CD4-positive, alpha-beta T cell treated with Interferon gamma for 1 hour (primary cell): ENCODE measurements at regions not wholly inside any gene's neighbourhood (a gene's known extent, or its start where the extent isn't known, plus 50 kb on each side); places are given as distances from the start of the nearest gene placed in this dataset.

Experiments used
- DNase-seq: peaks from one replicate; pipeline ENCODE4 v3.0.0-alpha.2; 2020

DNA sequence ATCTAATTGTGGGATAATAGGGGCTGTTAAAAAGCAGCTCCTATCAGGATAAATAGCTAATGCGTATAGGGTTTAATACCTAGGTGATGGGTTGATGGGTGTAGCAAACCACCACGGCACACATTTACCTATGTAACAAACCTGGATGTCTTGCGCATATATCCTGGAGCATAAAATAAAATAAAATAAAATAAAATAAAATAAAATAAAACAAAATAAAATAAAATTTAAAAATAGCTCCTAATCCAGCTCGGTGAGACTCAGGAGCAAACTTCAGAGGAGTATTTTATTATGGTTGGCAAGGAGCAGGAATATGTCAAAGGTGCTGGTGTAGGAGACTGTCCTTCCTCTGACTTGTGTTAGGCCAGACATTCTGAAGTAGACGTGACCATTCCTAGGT lies 721.0 kb downstream of the BCL11B start:
- DNase-seq = no peak

DNA sequence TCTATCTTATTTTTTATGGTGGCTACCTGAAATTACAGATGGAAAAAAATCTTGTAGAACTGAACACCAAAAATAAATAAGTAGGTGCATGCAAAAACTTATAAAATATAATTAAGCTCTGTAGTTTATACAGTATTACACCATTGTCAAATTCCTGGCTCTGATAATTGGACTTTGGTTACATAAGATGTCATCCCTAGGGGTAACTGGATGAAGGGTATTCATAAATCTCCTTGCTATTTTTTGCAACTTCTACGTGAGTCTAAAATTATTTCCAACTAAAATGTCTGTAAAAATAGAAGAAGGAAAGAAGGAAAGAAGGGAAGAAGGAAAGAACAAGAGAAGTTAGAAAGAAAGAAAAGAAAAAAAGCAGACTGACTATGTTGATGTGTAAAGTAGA lies 716.6 kb downstream of the BCL11B start:
- no peak for DNase-seq

DNA sequence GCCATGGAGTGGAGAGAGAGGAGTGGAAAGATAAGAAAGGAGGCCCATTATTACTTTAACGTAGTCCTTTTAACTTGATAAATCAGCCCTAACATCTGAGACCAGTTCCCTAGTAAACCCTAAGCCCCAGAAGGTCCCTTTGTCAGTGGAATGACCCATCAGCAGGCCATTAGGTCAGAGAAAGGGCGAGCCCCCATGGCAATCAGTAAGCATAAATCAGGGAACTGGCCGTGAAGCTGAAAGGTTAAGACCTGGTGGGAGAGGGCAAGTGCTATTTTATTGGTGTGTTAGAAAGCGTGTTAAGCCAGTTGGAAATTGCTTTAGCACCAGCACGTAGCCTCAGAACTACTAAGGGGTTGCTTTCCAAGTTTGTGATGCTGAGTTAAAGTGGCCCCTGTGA lies 708.0 kb downstream of the BCL11B start:
- no peak for DNase-seq

DNA sequence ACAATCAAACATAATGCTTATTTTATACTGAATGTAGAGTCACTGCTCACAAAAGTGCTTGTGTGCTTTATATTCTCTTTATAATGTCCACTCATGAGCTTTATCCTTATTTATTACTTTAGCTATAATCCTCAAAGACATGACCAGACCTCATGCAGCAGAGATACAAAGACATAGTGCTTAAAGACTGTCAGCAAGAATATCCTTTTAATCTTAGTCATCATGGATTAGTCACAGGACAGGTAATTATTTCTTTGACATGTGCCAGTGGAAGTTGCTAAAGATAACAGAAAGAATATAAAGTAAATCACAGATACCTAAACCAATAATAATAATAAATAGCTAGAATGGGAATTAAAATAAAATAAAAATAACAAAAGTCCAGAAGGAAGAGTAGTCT lies 707.5 kb downstream of the BCL11B start:
- DNase-seq = no peak

DNA sequence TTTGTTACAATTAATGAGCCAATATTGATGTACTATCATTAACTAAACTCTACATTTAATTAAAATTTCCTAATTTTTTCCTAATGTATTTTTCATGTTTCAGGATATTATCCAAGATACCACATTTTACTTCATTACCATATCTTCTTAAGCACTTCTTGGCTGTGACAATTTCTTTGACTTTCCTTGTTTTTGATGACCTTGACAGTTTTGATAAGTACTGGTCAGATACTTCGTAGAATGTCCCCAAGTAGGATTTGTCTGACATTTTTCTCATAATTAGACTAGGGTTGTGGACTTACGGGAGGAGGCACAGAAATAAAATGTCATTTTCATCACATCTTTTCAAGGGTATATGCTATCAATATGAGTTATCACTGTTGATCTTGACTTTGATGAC lies 700.9 kb downstream of the BCL11B start:
- no peak for DNase-seq

DNA sequence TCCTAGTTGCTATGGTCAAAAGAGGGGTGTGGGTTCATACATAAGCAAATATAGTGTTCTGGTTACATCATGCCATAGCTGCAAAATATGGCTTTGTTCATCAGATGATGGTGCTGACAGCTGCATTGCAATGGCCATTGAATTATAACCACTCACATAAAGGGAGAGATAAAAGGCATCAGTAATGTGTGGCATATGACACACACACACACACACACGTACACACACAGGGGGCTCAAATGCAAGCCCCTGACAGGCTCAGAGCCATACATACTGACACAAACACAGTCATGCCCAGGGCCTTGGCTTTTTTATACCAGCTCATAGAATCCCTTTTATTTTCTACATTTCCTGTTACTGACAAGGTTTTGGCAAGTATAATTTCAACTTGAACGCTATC lies 698.9 kb downstream of the BCL11B start:
- no peak for DNase-seq

DNA sequence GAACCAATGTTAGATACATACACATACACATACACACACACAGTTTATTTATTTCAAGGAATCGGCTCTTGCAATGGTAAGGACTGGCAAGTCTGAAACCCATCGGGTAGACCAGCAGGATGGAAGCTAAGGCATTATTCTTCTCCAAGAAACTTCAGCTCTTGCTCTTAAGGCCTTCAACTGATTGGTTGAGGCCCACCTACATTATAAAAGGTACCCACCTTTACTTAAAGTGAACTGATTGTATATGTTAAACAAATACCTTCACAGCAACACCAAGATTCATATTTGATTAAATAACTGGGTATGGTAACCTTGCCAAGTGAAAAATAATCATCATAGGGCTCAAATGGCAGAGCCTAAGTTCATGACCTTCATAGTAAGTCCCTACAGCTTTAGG lies 695.5 kb downstream of the BCL11B start:
- DNase-seq = no peak

DNA sequence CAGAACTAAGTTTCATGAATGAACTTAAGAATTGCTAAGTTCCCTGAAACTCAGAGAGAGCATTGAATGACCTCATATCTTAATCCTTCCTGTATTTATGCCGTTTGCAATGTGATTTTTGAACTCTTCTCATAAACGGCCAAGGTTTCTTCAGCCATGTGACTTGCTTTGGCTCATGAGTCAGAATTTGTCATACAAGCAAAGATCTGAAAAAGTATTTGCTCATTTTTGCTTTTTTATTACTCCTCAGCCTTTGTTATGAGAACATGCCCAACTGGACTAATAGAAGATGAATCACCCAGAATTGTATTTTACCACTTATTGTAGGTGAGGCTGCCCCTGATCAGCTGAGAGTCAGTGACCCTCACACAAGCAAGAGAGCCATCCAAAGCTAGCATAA lies 693.8 kb downstream of the BCL11B start:
- DNase-seq = no peak

DNA sequence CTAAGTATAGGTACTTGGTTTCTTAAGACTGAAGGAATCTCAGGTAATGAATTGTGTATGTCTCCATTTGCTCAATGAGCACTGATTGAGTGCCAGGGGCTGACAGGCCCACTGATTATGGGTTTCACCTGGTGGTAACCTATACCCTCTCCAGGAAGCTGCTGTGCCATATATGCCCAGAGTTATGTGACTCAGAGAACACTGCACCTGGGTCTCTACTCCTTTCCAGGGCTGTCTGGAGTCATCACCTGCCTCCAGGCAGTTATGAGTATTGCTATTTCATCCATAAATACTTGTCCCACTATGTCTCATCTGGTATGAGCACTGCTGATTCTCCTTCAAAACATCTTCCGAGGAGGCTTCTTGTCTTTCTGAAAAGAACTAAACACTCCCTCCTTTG lies 692.9 kb downstream of the BCL11B start:
- no peak for DNase-seq

DNA sequence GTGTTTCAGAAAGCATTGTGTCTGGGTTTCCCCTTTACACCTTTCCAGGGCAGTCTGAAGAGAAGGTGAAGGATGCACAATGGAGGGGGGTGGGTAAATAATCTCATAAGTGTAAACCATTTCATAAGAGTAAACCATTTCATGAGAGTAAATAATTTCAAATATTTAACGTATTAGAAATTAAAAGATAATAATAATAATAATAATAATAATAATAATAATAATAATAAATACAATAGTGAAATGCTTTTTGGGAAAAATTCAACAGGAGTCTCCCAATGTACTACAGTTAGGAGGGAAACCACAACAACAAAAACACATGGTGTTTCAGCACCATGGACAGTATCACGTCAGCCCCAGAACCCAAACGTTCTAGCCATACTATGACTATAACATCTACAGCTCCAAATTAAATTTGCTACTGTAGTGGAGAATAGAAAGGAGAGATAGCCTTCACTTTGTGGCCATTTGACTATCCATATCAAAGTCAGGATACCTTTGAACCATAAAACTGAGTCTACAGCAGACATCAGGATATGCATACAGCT lies 691.8 kb downstream of the BCL11B start:
- no peak for DNase-seq

DNA sequence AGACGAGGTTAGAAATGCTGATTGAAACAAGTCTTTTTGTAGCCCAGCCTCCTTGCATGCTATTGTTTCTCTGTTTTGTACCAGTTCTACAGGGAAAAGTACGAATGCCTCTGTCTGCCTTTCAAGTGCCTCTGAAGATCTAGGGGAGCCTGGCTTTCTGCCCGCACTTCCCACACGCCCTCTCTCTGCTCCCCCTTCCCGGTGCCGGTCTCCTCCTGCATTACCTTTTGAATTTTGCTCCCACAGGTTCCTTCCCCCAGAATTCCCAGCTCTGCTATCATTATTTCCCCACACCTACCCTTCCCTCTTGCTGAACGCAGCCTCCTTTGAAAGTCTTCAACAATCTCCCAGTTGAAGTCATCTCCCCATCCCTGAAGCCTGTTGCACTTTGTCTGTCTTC lies 689.7 kb downstream of the BCL11B start:
- no peak for DNase-seq

DNA sequence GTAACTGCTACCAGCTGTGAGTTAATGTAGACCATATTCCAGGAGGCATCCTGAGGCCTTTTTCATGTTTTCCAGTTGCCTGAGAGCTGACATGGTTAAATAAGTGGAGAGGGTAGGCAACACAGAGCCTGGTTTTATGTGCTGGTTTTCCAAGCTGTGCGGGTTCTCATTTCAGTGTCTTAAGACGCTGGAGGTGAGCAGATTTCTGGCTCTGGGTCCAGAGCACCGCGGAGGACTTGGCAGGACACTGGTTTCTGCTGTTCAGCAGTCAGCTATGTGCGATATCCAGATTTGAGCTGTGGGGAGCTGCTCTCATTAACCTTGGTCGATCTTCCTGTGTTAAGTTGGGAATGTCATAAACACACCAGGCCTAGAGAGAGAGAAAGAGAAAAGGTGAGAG lies 680.8 kb downstream of the BCL11B start:
- no peak for DNase-seq

DNA sequence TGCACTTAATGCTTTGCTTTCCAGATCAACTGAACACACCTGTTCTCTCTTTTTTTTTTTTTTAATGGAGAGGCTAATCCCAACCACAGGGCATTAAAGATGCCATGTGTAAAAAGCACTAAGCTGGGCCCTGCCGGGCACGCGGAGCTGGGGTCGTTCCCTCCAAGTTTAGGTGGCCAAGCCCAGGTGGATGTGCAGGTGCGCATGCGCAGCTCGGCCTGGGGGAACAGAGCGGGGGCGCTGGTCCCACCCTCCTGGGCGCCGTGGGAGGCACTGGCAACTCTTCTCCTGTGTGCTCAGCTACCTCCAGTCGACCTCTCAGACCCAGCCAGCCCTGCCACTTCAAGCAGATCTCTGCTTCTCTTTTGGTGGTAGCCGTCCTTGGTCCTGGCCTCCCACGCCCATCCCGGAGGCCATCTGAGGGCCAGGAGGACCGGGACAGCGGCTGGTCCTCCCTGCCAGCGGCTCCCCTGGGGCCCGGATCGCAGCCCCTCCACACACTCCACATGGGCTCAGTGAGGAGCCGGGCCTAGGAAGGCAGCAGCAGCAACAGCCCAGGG lies 679.3 kb downstream of the BCL11B start:
- no peak for DNase-seq

DNA sequence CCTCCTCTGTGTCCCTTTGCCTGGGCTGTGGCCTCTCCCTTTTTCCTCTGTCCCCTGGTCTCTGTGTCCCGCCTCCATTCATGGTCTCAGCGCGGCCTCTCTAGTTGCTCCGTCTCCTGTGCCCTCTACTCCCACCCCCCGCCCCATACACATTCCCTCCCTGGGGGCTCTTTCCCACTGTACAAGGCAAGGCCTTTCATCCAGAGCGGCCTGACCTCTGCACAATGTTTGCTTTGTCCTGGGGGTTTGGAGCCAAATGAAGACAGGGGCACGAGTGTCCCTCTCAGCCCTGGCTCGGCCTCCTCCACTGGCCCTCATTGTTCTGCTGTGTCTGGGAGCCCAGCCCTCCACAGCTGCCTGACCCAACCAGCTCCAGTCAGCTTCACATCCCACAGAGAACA lies 678.6 kb downstream of the BCL11B start:
- DNase-seq = no peak

DNA sequence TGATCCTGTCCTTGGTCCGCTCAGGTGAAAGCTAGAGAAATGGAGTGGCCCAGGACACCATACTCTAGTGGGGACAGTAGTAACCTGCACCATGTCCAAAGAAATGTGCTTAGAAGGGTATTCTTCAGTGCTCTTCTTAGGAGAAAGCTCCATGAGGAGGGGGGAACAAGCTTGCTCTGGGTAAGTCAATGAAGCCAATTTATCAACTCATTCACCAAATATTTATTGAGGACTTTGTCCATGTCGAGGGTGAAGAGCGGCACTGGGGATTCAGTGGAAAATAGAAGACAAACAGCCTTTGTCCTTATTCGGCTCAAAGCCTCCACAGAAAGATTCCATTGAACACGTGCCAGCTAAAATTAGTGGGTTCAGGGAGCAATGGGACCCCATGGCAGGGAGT lies 677.8 kb downstream of the BCL11B start:
- DNase-seq = no peak

DNA sequence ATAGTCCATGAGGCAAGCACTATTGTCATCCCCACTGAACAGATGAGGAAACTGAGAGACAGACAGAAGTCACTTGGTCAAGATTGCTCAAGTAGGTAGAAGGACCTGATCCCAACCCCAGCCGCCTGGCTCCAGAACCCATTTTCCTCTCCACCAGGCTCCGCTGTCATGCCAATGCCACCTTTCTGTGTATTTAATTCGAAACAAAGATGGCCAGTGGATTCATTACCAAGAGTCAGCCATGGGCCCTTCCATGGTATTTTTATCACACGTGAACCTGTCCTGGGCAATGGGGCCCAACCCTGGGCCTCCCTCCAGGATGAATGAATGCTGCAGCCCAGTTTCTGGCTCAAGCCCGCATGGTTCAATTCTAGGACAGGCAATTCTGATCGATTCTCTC lies 673.4 kb downstream of the BCL11B start:
- no peak for DNase-seq

DNA sequence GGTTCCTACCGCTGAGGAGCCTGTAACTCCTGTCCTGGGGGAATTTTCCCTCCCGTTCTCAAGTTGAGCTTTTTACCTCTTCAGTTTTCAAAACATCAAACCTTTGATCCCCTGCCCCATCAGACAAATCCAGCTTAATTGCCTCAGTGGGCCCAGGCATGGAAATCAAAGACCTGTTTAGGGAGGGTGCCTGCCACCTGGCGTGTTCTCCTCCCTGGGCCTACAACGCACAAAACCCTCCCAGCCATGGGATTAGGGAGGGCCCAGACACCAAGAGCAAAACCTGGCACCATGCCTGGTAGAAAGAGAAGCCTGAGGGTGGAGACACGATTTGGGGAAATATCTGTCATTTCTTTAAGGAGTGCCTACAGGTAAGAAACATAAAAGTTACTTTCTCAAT lies 672.9 kb downstream of the BCL11B start:
- no peak for DNase-seq

DNA sequence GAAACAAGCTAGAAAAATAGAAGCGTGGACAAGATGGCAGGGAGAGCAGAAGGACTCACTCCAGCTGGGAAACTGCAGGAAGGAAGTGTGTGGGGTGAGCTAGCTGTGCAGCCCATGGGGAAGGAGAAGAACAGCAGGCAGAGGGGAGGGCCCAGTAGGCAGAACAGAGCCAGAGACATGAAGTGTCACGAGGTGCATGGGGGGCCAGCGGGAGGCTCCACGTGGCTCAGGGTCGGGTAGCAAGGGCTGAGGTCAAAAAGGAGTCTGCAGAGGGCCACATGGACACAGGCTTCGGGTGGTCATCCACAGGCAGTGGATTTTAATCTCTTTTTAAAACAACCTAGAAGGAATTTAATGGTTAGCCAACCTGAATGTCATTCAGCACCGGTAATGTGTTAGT lies 669.0 kb downstream of the BCL11B start:
- no peak for DNase-seq

DNA sequence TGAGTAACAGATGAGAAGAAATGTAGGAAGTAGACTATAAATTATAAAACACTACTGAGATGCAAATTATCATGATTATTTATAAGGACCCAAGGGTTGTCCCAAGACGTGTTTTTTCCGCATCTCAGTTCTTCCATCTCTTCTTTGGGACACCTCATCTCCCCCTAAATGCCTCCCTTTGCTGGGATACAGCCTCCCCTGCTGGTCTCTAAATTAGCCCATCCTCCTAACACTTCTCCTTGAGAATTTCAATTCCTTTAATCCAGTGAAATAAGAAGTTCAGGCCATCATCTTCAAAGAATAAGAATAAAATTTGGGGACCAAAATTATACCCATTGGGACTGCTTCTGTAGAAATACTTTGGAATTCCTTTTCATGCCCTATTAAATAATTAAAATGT lies 667.0 kb downstream of the BCL11B start:
- no peak for DNase-seq

DNA sequence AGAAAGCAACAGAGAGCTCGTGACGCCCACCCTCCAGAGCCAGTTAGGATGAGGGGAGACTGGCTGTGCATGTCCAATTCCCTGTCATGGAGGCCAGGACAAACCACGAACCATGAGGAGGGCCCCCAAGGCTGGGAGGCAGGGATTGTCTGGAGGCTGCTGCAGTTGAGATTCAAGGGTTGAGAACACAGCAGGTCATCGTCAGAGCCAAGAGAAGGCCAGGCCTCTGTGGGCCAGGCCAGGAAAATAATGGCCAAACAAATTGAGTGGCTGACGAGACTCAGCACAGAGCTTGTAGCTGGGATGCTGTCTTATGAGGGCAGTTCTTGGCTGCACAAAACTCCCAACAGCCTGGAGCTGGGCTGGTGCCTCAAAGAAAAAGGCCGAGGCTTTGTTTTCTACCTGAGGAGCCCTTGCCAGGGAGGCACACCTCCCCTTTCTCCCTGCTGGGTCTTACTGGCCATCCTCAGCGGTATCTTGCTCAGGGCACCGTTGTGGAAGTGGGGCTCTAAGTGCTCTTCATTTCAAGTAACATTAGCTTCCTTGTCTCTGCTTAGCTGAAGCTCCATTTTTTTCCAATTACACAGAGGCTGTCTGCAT lies 665.9 kb downstream of the BCL11B start:
- no peak for DNase-seq

DNA sequence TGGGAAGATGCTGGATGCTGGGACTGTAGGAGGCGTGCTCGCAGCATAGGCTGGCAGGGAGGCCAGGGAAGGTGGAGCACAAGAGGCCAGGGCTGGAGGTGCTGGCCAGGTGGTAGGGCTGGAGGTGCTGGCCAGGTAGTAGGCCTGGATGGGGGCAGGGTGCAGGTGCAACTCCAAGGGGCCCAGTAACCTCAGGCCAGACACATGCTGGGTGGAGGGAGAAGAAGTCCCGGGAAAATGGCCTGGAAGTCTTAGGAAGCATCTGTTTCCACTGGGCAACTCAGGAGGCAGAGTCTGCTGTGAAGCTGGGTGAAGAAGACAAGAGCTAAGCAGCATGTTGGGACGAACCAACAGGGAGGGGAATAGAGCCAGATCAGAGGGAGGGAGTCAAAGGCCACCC lies 665.2 kb downstream of the BCL11B start:
- DNase-seq = no peak

DNA sequence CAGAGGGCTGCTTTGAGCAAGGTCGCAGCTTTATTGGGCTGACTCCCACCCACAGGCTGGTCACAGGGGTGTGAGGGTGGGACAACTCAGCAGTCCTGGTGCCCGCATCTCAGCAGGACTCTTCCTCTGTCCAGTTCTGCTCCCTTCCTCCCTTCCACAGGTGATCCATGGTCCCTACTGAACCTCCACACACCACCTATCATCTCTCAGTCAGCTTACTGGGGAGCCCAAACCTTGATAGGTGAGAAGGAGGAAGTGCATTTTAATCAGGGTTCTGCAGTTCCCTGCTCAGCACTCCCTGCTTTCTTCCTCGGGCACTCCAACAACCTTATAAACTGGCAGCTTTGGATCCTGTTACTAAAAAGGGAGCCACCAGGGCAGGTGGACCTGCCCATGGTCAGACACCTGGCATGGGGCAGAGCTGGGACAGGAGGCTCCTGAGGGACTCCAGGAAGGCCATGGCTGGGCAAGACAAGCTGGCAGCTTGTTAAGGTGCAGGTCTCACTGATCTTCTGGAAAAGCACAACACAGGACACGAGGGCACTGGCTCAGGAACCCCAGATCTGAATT lies 664.6 kb downstream of the BCL11B start:
- no peak for DNase-seq

DNA sequence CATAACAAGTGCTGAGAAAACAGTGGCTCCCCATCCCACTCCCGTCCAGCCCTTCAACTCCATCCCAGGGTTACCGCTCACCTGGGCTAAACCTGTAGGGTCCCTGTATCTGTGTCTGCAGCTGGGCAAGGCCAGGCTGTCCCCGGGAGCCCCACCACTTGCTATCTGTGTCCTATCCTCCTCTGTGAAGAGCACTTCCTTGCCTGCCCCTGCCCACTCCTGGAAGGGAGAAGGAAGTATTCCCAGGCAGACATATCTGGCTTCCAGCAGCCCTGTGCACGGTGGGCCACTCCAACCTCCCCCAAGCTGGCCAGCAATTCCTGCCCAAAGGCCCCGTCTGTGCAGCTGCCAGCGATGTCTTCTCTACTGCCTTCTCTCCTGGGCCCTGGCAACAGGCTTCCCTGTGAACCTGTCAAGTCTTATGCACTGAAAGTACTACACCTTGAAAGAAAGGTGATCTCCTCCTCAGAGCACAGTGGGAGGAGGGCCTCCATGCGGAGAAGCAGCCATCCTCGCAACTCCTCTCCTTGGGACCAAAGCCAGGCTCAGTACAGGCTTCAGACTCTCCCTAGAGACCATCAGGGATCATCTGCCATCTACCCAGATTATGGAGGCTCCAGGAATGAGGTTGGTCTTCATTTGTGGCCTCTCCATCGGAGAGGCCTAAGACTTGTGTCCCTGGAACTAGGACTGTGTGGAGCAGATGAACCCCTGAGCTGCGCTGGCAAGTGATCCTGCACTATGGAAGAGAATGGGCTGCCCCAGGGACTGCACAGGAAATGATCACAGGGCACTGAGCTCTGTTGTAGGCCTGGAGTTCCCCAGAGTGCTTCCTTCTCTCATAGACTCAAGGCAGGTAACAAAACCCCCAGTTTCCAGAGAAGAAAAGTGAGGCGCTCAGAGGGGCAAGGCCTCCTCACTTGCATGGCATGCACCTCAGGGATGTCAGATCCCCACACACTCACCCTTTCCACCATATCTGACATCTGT lies 663.6 kb downstream of the BCL11B start:
- no peak for DNase-seq
